Endothelial cell (in vitro differentiated cells): ENCODE measurements at regions not wholly inside any gene's neighbourhood (a gene's known extent, or its start where the extent isn't known, plus 50 kb on each side); places are given as distances from the start of the nearest gene placed in this dataset.

Experiments used
- DNase-seq: peaks from one replicate; pipeline ENCODE4 v3.0.0; 2021; ENCODE audit warnings: low spot score
- H3K27ac Mint-ChIP-seq: one replicate; pipeline ENCODE4 v1.8.0; 2021; ENCODE audit warnings: mixed read lengths, inconsistent platforms; ENCODE audit not compliant: unreplicated experiment
- H3K27me3 Mint-ChIP-seq: one replicate; pipeline ENCODE4 v1.8.0; 2021; ENCODE audit warnings: mild to moderate bottlenecking, moderate library complexity, mixed read lengths, inconsistent platforms; ENCODE audit not compliant: unreplicated experiment
- H3K36me3 Mint-ChIP-seq: one replicate; pipeline ENCODE4 v1.8.0; 2021; ENCODE audit warnings: mild to moderate bottlenecking, low read depth, mixed read lengths, inconsistent platforms; ENCODE audit not compliant: unreplicated experiment
- H3K4me1 Mint-ChIP-seq: one replicate; pipeline ENCODE4 v1.8.0; 2021; ENCODE audit warnings: mild to moderate bottlenecking, mixed read lengths, inconsistent platforms; ENCODE audit not compliant: unreplicated experiment
- H3K4me3 Mint-ChIP-seq: one replicate; pipeline ENCODE4 v1.8.0; 2021; ENCODE audit warnings: mild to moderate bottlenecking, mixed read lengths, inconsistent platforms; ENCODE audit not compliant: unreplicated experiment
- H3K9me3 Mint-ChIP-seq: one replicate; pipeline ENCODE4 v1.8.0; 2021; ENCODE audit warnings: mixed read lengths, inconsistent platforms; ENCODE audit not compliant: unreplicated experiment
- CTCF ChIP-seq: fragments of 200-600 bp; sonication (generic); IDR thresholded peaks from one replicate; pipeline ENCODE4 v1.5.0; 2021; ENCODE audit warnings: antibody characterized with exemption; ENCODE audit not compliant: unreplicated experiment

DNA sequence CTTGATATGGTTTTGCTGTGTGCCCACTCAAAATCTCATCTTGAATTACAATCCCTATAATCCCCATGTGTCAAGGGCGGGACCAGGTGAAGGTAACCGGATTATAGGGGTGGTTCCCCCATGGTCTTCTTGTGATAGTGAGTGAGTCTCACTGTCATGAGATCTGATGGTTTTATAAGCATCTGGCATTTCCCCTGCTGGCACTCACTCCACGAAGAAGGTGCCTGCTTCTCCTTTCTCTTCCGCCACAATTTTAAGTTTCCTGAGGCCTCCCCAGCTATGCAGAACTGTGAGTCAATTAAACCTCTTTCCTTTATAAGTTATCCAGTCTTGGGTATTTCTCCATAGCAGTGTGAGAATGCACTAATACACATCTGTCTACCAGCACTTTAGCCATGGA lies 109.5 kb upstream of the SDK1 start:
- Mint-ChIP-seq H3K4me3 (no peak overlapping the region), H3K27me3 (peaks cover 3% of the 10 kb centered on the region), H3K4me1 (peaks cover 2% of the 10 kb centered on the region), H3K36me3 (no peaks in the 10 kb centered on the region), H3K9me3 (no peaks in the 10 kb centered on the region), H3K27ac (no peak overlapping the region)
- no peak for TF ChIP-seq CTCF
- no peak for DNase-seq

- Mint-ChIP-seq H3K9me3 (no peaks in the 10 kb centered on the region), H3K27ac (no peak overlapping the region), H3K4me1 (peaks cover 5% of the 10 kb centered on the region), H3K4me3 (no peak overlapping the region), H3K36me3 (no peaks in the 10 kb centered on the region), H3K27me3 (peaks cover 3% of the 10 kb centered on the region)
- no peak for TF ChIP-seq CTCF
- DNase-seq: no peak
Observed at GRCh38 chr7:3192669-3193068, 108.4 kb upstream of the SDK1 start.

- no peak for DNase-seq
- Mint-ChIP-seq H3K9me3 (no peaks in the 10 kb centered on the region), H3K27me3 (peaks cover 3% of the 10 kb centered on the region), H3K36me3 (no peaks in the 10 kb centered on the region), H3K27ac (no peak overlapping the region), H3K4me3 (no peak overlapping the region), H3K4me1 (peaks cover 5% of the 10 kb centered on the region)
- no peak for TF ChIP-seq CTCF
Observed at GRCh38 chr7:3193379-3194120, 107.5 kb upstream of the SDK1 start.

DNA sequence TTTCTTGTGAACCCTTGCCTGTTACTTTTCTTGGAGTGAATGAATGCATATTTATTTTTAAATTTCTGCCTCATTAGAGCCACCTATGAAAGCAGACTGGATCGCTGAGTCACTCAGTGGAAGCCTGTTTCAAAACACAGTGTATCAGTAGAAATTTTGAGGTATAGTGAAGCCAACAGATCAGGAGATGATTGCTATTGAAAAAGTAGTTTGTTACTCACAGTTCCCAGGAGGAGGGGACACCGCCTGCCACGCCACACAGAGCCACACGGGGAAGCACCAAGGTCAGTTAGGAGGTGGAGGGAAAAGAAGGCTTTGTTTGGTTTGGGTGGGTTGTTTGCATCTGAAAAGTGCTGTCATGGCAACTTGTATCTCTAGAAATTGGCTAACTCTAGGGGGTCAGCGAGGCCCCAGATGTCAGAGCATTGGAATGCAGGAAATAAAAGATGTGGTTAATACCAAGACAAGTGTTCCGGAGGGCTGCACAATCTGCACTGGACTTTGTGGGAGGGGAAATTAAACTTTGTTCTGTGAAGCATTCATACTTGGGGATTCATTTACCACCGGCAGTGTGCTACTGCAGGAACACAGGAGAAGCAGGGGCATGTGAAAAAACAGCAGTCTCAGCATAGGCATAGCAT lies 106.4 kb upstream of the SDK1 start:
- DNase-seq: no peak
- no peak overlapping the region for H3K4me3 Mint-ChIP-seq
- TF ChIP-seq CTCF: no peak
- no peaks in the 10 kb centered on the region for H3K27me3 Mint-ChIP-seq
- H3K36me3 Mint-ChIP-seq: peaks cover 4% of the 10 kb centered on the region
- no peaks in the 10 kb centered on the region for H3K9me3 Mint-ChIP-seq
- no peak overlapping the region for H3K27ac Mint-ChIP-seq
- H3K4me1 Mint-ChIP-seq: peaks cover 2% of the 10 kb centered on the region

- Mint-ChIP-seq H3K4me3 (no peak overlapping the region), H3K4me1 (peaks cover 2% of the 10 kb centered on the region), H3K27me3 (no peaks in the 10 kb centered on the region), H3K27ac (no peak overlapping the region), H3K36me3 (peaks cover 4% of the 10 kb centered on the region), H3K9me3 (no peaks in the 10 kb centered on the region)
- DNase-seq: no peak
- no peak for TF ChIP-seq CTCF
Observed at GRCh38 chr7:3195160-3195559, 105.9 kb upstream of the SDK1 start.
